ENCODE measurements at regions not wholly inside any gene's neighbourhood (a gene's known extent, or its start where the extent isn't known, plus 50 kb on each side); places are given as distances from the start of the nearest gene placed in this dataset.

DNA sequence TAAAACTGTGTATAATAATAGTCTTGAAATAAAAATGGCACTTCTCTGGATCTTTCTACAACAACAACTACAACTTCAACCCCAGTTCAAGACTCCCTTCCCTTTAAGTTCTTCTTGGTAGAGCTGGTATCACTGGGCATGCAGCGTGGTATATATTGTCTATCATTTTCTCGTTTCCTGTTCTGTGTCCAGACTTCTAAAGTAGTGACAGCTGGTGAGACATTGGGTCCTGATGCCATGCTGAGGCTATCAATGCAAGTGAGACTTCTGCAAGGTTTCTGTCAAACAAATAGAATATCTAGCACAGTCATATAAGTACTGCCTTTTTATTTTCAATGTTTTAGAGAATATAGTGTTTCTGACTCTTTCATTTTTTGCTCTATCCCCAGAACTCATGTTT lies 123.0 kb upstream of the GRIN3A start:
- TF ChIP-seq POLR2A (IDR thresholded peaks at IDR 0.05), result no peak
- TF ChIP-seq, protein P1, sequence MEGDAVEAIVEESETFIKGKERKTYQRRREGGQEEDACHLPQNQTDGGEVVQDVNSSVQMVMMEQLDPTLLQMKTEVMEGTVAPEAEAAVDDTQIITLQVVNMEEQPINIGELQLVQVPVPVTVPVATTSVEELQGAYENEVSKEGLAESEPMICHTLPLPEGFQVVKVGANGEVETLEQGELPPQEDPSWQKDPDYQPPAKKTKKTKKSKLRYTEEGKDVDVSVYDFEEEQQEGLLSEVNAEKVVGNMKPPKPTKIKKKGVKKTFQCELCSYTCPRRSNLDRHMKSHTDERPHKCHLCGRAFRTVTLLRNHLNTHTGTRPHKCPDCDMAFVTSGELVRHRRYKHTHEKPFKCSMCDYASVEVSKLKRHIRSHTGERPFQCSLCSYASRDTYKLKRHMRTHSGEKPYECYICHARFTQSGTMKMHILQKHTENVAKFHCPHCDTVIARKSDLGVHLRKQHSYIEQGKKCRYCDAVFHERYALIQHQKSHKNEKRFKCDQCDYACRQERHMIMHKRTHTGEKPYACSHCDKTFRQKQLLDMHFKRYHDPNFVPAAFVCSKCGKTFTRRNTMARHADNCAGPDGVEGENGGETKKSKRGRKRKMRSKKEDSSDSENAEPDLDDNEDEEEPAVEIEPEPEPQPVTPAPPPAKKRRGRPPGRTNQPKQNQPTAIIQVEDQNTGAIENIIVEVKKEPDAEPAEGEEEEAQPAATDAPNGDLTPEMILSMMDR (IDR thresholded peaks at IDR 0.05), result no peak
